ENCODE measurements at regions not wholly inside any gene's neighbourhood (a gene's known extent, or its start where the extent isn't known, plus 50 kb on each side); places are given as distances from the start of the nearest gene placed in this dataset.

DNA sequence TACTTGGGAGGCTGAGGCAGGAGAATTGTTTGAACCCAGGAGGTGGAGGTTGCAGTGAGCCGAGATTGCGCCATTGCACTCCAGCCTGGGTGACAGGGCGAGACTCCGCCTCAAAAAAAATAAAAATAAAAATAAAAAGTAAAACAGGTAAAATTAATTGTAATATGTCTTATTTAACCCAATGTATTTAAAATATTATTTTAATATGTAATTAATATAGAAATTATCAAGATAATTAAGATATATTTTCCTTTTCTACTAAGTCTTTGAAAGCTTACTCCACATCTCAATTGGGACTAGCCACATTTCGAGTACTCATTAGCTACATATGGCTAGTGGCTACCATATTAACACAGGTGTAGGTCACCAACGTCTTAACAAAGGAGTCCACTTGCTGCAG is 61.6 kb upstream of the IPO9 start:
- no peak for TF ChIP-seq EZH2 (IDR thresholded peaks at IDR 0.05; ENCODE audit: low read depth, low read length, severe bottlenecking)
- TF ChIP-seq POLR2A (IDR thresholded peaks at IDR 0.05; ENCODE audit: control extremely low read depth in 1 of 2, low read depth in 2 of 2, low read length in 2 of 2): no peak
- TF ChIP-seq JUND (IDR thresholded peaks at IDR 0.05; ENCODE audit: low read length): no peak
- TF ChIP-seq, protein P1, sequence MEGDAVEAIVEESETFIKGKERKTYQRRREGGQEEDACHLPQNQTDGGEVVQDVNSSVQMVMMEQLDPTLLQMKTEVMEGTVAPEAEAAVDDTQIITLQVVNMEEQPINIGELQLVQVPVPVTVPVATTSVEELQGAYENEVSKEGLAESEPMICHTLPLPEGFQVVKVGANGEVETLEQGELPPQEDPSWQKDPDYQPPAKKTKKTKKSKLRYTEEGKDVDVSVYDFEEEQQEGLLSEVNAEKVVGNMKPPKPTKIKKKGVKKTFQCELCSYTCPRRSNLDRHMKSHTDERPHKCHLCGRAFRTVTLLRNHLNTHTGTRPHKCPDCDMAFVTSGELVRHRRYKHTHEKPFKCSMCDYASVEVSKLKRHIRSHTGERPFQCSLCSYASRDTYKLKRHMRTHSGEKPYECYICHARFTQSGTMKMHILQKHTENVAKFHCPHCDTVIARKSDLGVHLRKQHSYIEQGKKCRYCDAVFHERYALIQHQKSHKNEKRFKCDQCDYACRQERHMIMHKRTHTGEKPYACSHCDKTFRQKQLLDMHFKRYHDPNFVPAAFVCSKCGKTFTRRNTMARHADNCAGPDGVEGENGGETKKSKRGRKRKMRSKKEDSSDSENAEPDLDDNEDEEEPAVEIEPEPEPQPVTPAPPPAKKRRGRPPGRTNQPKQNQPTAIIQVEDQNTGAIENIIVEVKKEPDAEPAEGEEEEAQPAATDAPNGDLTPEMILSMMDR (IDR thresholded peaks at IDR 0.05; ENCODE audit: control extremely low read depth in 1 of 3, insufficient read depth in 1 of 3, low read depth in 1 of 3, low read length in 3 of 3): no peak
- no peak for TF ChIP-seq CEBPB (IDR thresholded peaks at IDR 0.05; ENCODE audit: low read depth, low read length)
- no peak for TF ChIP-seq EGR1 (IDR thresholded peaks at IDR 0.05; ENCODE audit: borderline replicate concordance, low read depth, low read length)
- TF ChIP-seq BRCA1 (IDR thresholded peaks at IDR 0.05; ENCODE audit: low read depth, low read length): no peak
- no peak for TF ChIP-seq HDAC6 (IDR thresholded peaks at IDR 0.05; ENCODE audit: low read depth, low read length)
- TF ChIP-seq ASH2L (IDR thresholded peaks at IDR 0.05; ENCODE audit: low read length): no peak
- no peak for TF ChIP-seq SP1 (IDR thresholded peaks at IDR 0.05; ENCODE audit: low read depth, low read length)
- TF ChIP-seq, protein P2, sequence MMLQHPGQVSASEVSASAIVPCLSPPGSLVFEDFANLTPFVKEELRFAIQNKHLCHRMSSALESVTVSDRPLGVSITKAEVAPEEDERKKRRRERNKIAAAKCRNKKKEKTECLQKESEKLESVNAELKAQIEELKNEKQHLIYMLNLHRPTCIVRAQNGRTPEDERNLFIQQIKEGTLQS (IDR thresholded peaks at IDR 0.05; ENCODE audit: insufficient read depth, low read depth, low read length): no peak
- TF ChIP-seq KDM1A (IDR thresholded peaks at IDR 0.05; ENCODE audit: borderline replicate concordance, low read length): no peak

Measured in H1 (cell line).